ENCODE measurements at regions not wholly inside any gene's neighbourhood (a gene's known extent, or its start where the extent isn't known, plus 50 kb on each side); places are given as distances from the start of the nearest gene placed in this dataset.
"Not testable (repeated sequence)": the region's sequence is repeated elsewhere in the genome, so short reads cannot be mapped to it uniquely, and the experiment has no call there.

DNA sequence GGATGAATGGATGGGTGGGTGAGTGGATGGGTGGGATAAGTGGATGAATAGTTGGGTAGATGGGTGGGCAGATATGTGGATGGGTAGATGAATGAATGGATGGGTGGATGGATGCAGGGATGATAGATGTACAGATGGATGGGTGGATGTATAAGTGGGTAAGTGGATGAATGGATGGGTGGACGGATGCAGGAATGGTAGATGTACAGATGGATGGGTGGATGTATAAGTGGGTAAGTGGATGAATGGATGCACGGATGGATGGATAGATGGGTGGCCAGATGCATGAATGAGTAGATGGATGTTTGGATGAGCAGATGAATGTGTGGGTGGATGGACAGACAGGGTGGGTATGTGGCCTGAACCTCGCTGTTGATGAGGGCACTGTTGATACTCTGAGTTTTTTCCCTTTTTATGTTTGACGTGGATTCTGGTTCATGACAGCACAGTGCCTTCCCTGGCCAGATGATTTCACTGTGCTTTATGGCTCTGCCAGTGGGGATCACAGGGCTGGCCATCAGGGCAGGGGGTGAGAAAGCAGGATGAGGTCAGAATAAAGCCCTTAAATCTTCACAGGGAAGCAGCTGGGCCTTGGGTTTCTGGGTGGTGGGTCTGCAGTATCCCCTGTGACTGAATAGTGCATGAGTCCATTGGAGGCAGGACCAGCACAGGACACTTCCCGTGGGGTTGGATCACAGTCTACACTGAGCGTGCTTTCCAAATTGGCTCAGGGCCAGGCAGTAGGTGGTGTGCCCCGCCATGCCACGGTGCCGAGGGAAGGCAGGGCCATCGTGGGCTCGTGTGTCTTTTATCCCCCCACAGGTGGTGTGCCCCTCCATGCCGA is 213.2 kb downstream of the BANP start:
- TF ChIP-seq, protein P1, sequence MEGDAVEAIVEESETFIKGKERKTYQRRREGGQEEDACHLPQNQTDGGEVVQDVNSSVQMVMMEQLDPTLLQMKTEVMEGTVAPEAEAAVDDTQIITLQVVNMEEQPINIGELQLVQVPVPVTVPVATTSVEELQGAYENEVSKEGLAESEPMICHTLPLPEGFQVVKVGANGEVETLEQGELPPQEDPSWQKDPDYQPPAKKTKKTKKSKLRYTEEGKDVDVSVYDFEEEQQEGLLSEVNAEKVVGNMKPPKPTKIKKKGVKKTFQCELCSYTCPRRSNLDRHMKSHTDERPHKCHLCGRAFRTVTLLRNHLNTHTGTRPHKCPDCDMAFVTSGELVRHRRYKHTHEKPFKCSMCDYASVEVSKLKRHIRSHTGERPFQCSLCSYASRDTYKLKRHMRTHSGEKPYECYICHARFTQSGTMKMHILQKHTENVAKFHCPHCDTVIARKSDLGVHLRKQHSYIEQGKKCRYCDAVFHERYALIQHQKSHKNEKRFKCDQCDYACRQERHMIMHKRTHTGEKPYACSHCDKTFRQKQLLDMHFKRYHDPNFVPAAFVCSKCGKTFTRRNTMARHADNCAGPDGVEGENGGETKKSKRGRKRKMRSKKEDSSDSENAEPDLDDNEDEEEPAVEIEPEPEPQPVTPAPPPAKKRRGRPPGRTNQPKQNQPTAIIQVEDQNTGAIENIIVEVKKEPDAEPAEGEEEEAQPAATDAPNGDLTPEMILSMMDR (conservative IDR thresholded peaks at IDR 0.05; ENCODE audit: low read length): not testable (repeated sequence)
- not testable (repeated sequence) for TF ChIP-seq EZH2phosphoT487 (IDR thresholded peaks at IDR 0.05; ENCODE audit: borderline replicate concordance, low read depth, low read length)

All from OCI-LY7 (cell line).